Lung (tissue), 11 donors: ENCODE measurements at regions not wholly inside any gene's neighbourhood (a gene's known extent, or its start where the extent isn't known, plus 50 kb on each side); places are given as distances from the start of the nearest gene placed in this dataset.

Experiments
- ATAC-seq: fragments of 200-7000 bp; cut with Tn5 transposase; one replicate; pipeline ENCODE4 v1.9.1; 2020; ENCODE audit warnings: moderate number of reproducible peaks; ENCODE audit not compliant: insufficient read depth, low FRiP score
- DNase-seq, 3 donors: peaks; one replicate each; pipeline ENCODE4 v3.0.0-alpha.2; 2013 to 2017
- H3K27ac ChIP-seq, 2 donors: one replicate each; pipeline ENCODE4 v1.5.1; 2013; ENCODE audit warnings: mild to moderate bottlenecking in 2 of 2, moderate library complexity in 2 of 2, control low read depth in 1 of 2, inconsistent platforms in 1 of 2, low read depth in 1 of 2, low read length in 1 of 2
- H3K27me3 ChIP-seq, 3 donors: one replicate each; pipeline ENCODE4 v1.5.1; 2013; ENCODE audit warnings: low read length in 2 of 3; ENCODE audit not compliant: control insufficient read depth in 3 of 3, insufficient read depth in 3 of 3
- H3K36me3 ChIP-seq, 4 donors: one replicate each; pipeline ENCODE4 v1.5.1; 2013; ENCODE audit warnings: low read length in 4 of 4, mild to moderate bottlenecking in 1 of 4, moderate library complexity in 1 of 4; ENCODE audit not compliant: control insufficient read depth in 4 of 4, insufficient read depth in 4 of 4
- H3K4me1 ChIP-seq, 5 donors: one replicate each; pipeline ENCODE4 v1.5.1; 2013; ENCODE audit warnings: low read length in 5 of 5, mild to moderate bottlenecking in 2 of 5, moderate library complexity in 1 of 5; ENCODE audit not compliant: control insufficient read depth in 5 of 5, insufficient read depth in 5 of 5
- H3K4me3 ChIP-seq: one replicate; pipeline ENCODE4 v1.5.1; 2013; ENCODE audit warnings: mild to moderate bottlenecking, control low read depth, moderate library complexity
- H3K9ac ChIP-seq, 2 donors: one replicate each; pipeline ENCODE4 v1.5.1; 2013; ENCODE audit warnings: low read length in 2 of 2, control low read depth in 1 of 2; ENCODE audit not compliant: insufficient read depth in 1 of 2
- H3K9me3 ChIP-seq, 4 donors: one replicate each; pipeline ENCODE4 v1.5.1; 2013; ENCODE audit warnings: low read length in 3 of 4, mild to moderate bottlenecking in 1 of 4, moderate library complexity in 1 of 4; ENCODE audit not compliant: control insufficient read depth in 4 of 4, insufficient read depth in 3 of 4
- CTCF ChIP-seq: IDR thresholded peaks from 2 replicates; pipeline ENCODE4 v1.5.1; 2012; ENCODE audit warnings: mild to moderate bottlenecking; ENCODE audit errors: control extremely low read depth, extremely low read depth
- WGBS, 2 donors: extraction: QIAGEN DNeasy Blood & Tissue Kit; methylation state at CpG; one replicate each; pipeline ENCODE4 v1.1.7; 2013; 5-methylcytosine and 5-hydroxymethylcytosine counted together
- donor health status: control.
- donor health status: control.
- donor health status: Bipolar disorder and iron deficiency.
- donor health status: healthy.
- donor health status: DM: yes; HTN: yes; CAD: no.

- Histone ChIP-seq H3K9ac (no peak overlapping the region), H3K9me3 (no peaks in the 10 kb centered on the region), H3K4me1 (no peaks in the 10 kb centered on the region), H3K27ac (no peak overlapping the region), H3K4me3 (no peak overlapping the region), H3K27me3 (no peaks in the 10 kb centered on the region), H3K36me3 (no peaks in the 10 kb centered on the region)
- DNase-seq (no peak), ATAC-seq (no peak)
- WGBS, 2 donors = 35 to 40% methylated on average over 3 of the region's 3 CpGs
- no peak for TF ChIP-seq CTCF
Observed at GRCh38 chr9:118003240-118003639, 299.0 kb downstream of the TLR4 start.

GRCh38 chr9:118008246-118008645 is 304.0 kb downstream of the TLR4 start:
- ATAC-seq = no peak
- no peak overlapping the region for H3K9ac ChIP-seq
- H3K27me3 ChIP-seq = no peaks in the 10 kb centered on the region
- no peaks in the 10 kb centered on the region for H3K4me1 ChIP-seq
- no peak overlapping the region for H3K4me3 ChIP-seq
- TF ChIP-seq CTCF = no peak
- H3K27ac ChIP-seq = no peak overlapping the region
- 75 to 83% methylated on average over 4 of the region's 4 CpGs for WGBS, 2 donors
- no peak for DNase-seq
- peaks cover 0 to 2% (median 0%) of the 10 kb centered on the region in 4 donors for H3K9me3 ChIP-seq
- H3K36me3 ChIP-seq = no peaks in the 10 kb centered on the region

- H3K36me3 ChIP-seq = no peaks in the 10 kb centered on the region
Observed at GRCh38 chr9:118009614-118010013, 305.4 kb downstream of the TLR4 start.

More at GRCh38 chr9:118009614-118010013, 305.4 kb downstream of the TLR4 start:
- H3K27ac ChIP-seq = no peak overlapping the region
- H3K9ac ChIP-seq = no peak overlapping the region
- no peak for ATAC-seq
- TF ChIP-seq CTCF = no peak
- no peaks in the 10 kb centered on the region for H3K27me3 ChIP-seq
- H3K4me1 ChIP-seq = no peaks in the 10 kb centered on the region
- H3K4me3 ChIP-seq = no peak overlapping the region
- DNase-seq = no peak
- peaks cover 0 to 2% (median 0%) of the 10 kb centered on the region in 4 donors for H3K9me3 ChIP-seq
